GM12864 (cell line): ENCODE measurements at regions not wholly inside any gene's neighbourhood (a gene's known extent, or its start where the extent isn't known, plus 50 kb on each side); places are given as distances from the start of the nearest gene placed in this dataset.

ENCODE experiments used
- DNase-seq: peaks from one replicate; pipeline ENCODE4 v3.0.0-alpha.2; 2011; ENCODE audit warnings: low read depth
- H3K4me3 ChIP-seq: 2 replicates; pipeline ENCODE4 v1.5.1; 2011; ENCODE audit warnings: mild to moderate bottlenecking, low read depth, low read length, control low read depth
- CTCF ChIP-seq: IDR thresholded peaks from 2 replicates; pipeline ENCODE4 v1.5.1; 2011; ENCODE audit warnings: low read depth, mild to moderate bottlenecking, moderate library complexity, low read length, control low read depth, inconsistent platforms; ENCODE audit errors: missing control alignments

GRCh38 chr3:73687106-73688004 lies 62.6 kb upstream of the PDZRN3 start:
- no peak overlapping the region for H3K4me3 ChIP-seq
- no peak for TF ChIP-seq CTCF

GRCh38 chr3:73685061-73685460 lies 60.3 kb upstream of the PDZRN3 start:
- no peak for DNase-seq
- no peak overlapping the region for H3K4me3 ChIP-seq
- no peak for TF ChIP-seq CTCF

More at GRCh38 chr3:73687106-73688004, 62.6 kb upstream of the PDZRN3 start:
- no peak for DNase-seq

GRCh38 chr3:73683706-73684105 lies 59.0 kb upstream of the PDZRN3 start:
- no peak overlapping the region for H3K4me3 ChIP-seq
- no peak for TF ChIP-seq CTCF
- DNase-seq, result no peak

- no peak for TF ChIP-seq CTCF
- DNase-seq, result no peak
- no peak overlapping the region for H3K4me3 ChIP-seq
These were observed 56.9 kb upstream of the PDZRN3 start for GRCh38 chr3:73681610-73682009.

GRCh38 chr3:73681198-73681597 lies 56.5 kb upstream of the PDZRN3 start:
- H3K4me3 ChIP-seq, result no peak overlapping the region
- no peak for TF ChIP-seq CTCF
- DNase-seq, result no peak

GRCh38 chr3:73680391-73681095 lies 55.8 kb upstream of the PDZRN3 start:
- TF ChIP-seq CTCF, result no peak
- H3K4me3 ChIP-seq, result no peak overlapping the region
- DNase-seq, result no peak
